ENCODE measurements at regions not wholly inside any gene's neighbourhood (a gene's known extent, or its start where the extent isn't known, plus 50 kb on each side); places are given as distances from the start of the nearest gene placed in this dataset.

- DNase-seq = no peak
These were observed 120.6 kb downstream of the IRF8 start for GRCh38 chr16:86019446-86020047.

- no peak for DNase-seq
These were observed 122.0 kb downstream of the IRF8 start for GRCh38 chr16:86020971-86021370.

GRCh38 chr16:86022381-86022960 lies 123.5 kb downstream of the IRF8 start:
- DNase-seq = no peak

GRCh38 chr16:86024210-86024609 lies 125.2 kb downstream of the IRF8 start:
- no peak for DNase-seq

GRCh38 chr16:86025706-86026105 lies 126.7 kb downstream of the IRF8 start:
- DNase-seq = no peak

GRCh38 chr16:86026171-86026910 lies 127.4 kb downstream of the IRF8 start:
- DNase-seq = no peak

- DNase-seq = no peak
These were observed 128.0 kb downstream of the IRF8 start for GRCh38 chr16:86026916-86027315.

GRCh38 chr16:86027373-86028126 lies 128.6 kb downstream of the IRF8 start:
- no peak for DNase-seq

GRCh38 chr16:86029131-86029741 lies 130.3 kb downstream of the IRF8 start:
- DNase-seq = no peak

- no peak for DNase-seq
These were observed 131.2 kb downstream of the IRF8 start for GRCh38 chr16:86030116-86030515.

GRCh38 chr16:86031141-86031678 lies 132.2 kb downstream of the IRF8 start:
- no peak for DNase-seq

- no peak for DNase-seq
These were observed 134.1 kb downstream of the IRF8 start for GRCh38 chr16:86033016-86033474.

GRCh38 chr16:86033971-86034370 lies 135.0 kb downstream of the IRF8 start:
- DNase-seq = no peak

- DNase-seq = no peak
These were observed 135.5 kb downstream of the IRF8 start for GRCh38 chr16:86034421-86034919.

- DNase-seq = no peak
These were observed 136.9 kb downstream of the IRF8 start for GRCh38 chr16:86035906-86036305.

- DNase-seq = no peak
These were observed 139.3 kb downstream of the IRF8 start for GRCh38 chr16:86037999-86038925.

GRCh38 chr16:86038926-86039310 lies 140.0 kb downstream of the IRF8 start:
- no peak for DNase-seq

GRCh38 chr16:86039606-86040005 lies 140.6 kb downstream of the IRF8 start:
- no peak for DNase-seq

- DNase-seq = no peak
These were observed 141.5 kb downstream of the IRF8 start for GRCh38 chr16:86040496-86040895.

GRCh38 chr16:86041215-86041614 lies 142.3 kb downstream of the IRF8 start:
- DNase-seq = no peak

GRCh38 chr16:86041807-86042206 lies 142.8 kb downstream of the IRF8 start:
- no peak for DNase-seq

Measured in CD4-positive, alpha-beta T cell treated with Interleukin-4 for 4 hours (primary cell).